GM12801 (cell line): ENCODE measurements at regions not wholly inside any gene's neighbourhood (a gene's known extent, or its start where the extent isn't known, plus 50 kb on each side); places are given as distances from the start of the nearest gene placed in this dataset.

Source experiments
- TF ChIP-seq, protein P1 (sequence below): IDR thresholded peaks from one replicate; pipeline ENCODE4 v1.5.1; 2011; ENCODE audit warnings: control low read depth; ENCODE audit not compliant: insufficient read length; ENCODE audit errors: extremely low read depth

DNA sequence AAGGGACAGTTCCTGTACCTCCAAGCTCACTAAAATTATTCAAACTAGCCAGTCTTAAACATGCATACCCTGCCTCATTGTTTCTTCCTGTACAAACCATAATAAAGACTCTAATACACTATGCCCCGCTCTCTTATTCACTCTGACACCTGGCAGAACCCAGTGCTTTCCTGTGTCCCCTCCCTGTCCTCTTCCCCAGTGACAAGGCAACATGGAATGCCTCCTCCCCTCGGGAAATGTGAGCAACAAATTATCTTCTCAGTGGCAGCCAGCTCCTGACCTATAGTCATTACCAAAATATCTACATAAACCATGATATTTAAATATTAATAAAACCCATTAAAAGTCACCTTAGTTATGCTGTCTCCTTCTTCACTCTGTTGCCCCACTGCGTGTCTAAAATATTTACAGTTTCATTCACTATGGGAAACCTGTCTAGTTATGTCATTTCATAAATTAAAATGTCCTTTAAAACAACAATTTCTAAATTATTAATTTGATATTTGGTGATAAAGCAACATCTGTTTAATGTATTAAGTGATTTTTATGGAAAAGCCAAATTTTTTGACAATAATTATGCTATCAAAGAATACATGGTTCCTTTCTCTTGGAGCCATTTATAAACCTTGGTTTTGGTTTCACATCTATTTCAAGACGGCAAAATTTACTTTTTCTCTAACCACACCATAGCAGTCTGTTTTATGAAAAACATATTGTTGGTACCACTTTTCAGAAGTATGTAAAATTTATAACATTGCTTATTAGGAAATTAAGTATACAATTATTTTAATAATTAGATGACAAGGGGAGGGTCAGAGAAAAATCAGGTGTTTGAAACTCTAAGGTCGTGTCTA lies 1355.2 kb downstream of the XPNPEP1 start:
- TF ChIP-seq, protein P1, sequence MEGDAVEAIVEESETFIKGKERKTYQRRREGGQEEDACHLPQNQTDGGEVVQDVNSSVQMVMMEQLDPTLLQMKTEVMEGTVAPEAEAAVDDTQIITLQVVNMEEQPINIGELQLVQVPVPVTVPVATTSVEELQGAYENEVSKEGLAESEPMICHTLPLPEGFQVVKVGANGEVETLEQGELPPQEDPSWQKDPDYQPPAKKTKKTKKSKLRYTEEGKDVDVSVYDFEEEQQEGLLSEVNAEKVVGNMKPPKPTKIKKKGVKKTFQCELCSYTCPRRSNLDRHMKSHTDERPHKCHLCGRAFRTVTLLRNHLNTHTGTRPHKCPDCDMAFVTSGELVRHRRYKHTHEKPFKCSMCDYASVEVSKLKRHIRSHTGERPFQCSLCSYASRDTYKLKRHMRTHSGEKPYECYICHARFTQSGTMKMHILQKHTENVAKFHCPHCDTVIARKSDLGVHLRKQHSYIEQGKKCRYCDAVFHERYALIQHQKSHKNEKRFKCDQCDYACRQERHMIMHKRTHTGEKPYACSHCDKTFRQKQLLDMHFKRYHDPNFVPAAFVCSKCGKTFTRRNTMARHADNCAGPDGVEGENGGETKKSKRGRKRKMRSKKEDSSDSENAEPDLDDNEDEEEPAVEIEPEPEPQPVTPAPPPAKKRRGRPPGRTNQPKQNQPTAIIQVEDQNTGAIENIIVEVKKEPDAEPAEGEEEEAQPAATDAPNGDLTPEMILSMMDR: no peak

DNA sequence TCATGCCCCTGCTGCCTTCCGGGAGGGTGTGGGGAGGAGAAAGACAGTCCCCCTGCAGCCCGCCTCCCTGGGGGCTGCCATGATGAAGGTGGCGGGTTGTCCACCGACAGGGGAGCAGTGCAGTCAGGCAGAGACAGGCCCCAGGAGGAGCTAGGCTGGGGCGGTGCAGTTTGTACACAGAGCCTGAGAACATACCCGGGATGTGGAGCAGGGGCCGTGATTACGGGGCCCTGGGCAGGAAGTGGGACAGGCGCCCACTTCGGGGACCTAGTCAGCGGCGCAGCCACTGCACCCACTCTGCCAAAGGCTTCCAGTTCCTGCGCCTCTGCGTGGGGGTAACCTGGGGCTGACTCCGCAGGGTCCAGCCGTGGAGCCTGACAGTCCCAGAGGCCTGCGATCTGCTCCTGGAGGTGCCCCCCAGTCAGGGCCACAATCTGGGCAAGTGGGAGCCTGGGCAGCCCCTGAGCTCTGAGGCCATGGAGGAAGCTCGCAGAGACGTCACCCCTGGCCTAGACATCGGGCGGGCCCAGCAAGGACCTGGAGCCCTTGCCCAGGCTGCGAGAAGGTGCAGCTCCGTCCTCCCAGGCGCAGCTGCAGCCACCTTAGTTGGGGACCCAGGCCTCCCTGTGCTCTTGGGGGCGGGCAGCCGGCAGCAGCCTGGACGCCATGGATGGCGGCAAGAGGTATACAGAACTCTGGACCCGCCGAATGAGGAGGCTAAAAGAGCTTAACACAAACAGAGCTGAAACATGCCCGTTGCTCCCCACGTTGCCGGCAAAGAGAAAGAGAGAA lies 1356.8 kb downstream of the XPNPEP1 start:
- TF ChIP-seq, protein P1: no peak

DNA sequence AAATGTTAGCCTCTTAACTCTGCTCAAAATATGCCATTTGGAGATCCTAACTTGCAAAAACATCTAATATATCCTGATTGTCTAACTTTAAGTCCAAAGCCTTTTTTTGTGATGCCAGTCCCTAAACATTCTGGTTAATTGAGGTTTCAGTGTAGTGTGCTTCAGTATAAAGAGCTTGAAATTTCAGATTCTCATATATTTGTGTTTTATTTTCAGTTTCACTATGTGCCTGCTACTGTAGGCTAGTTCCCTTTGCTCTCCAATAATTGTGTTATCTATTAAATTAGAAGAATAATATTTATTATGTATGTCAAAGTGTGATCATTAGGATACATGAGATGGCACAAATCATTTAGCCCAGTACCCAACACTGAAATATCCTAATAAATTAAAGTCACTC lies 1361.2 kb downstream of the XPNPEP1 start:
- TF ChIP-seq, protein P1: no peak

DNA sequence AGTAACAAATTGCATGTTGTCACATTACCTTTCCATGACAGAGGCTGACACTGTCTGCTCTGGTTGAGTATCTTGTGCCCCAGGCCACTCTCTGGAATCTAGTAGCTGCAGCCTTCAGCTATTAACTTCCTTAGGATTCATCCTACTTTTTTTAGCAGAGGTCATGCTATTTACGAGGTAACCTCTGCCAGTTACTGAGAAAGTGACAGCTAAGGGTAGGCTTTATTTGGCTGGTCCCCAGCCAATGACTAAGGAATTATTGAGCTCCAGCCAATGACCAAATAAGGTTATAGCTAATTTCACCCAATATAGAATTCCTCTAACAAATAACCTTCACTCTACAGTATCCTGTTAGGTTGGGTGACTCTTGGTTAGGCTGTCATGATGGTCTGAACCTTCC lies 1361.7 kb downstream of the XPNPEP1 start:
- TF ChIP-seq, protein P1: no peak

DNA sequence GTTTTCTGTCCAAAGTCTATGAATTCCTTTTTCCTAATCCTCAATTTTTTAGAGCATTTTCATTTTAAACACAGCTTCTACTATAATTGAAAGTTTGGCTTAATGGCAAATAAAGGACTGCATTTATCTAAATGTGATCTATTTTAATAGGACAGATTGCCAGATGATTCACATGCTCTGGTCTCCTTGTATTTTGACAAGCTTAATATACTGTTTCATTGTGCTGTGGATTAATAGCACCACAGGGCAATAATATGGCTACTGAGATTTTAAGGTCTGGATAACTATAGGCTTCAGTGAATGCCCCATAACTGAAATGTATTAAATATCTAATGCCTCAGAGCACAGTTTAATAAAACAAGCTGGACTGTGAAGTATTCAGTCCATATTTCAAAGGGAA lies 1362.8 kb downstream of the XPNPEP1 start:
- TF ChIP-seq, protein P1: no peak

DNA sequence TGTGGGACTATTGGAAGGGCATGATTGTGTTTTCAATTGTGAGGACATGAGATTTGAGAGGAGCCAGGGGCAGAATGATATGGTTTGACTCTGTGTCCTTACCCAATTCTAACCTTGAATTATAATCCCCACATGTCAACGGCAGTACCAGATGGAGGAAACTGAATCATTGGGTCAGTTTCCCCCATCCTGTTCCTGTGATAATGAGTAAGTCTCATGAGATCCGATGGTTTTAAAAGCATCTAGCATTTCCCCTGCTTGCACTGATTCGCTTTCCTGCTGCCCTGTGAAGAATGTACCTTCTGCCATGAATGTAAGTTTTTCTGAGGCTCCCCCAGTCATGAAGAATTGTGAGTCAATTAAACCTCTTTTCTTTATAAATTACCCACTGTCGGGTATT lies 1367.1 kb downstream of the XPNPEP1 start:
- TF ChIP-seq, protein P1: no peak

DNA sequence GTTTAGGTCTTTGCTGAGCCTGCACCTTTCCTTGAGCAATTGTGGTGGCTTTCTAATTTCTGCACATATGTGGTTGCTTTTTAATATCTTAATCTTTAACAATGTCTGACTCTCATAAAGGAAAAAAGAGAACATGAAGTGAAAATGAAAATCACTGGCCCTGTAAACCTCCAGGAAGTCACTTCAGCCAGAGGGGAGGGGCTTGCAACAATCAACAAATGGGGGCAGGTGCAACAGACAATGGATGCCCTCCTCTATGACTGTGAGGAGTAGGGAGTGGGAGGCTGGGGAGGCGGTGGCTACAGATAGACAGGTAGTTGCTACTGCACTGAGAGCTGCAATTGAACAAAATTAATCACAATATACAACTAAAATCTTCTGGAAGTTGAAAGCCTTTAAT lies 1377.4 kb downstream of the XPNPEP1 start:
- TF ChIP-seq, protein P1: no peak
